Right atrium auricular region (tissue), 2 donors: ENCODE measurements at regions not wholly inside any gene's neighbourhood (a gene's known extent, or its start where the extent isn't known, plus 50 kb on each side); places are given as distances from the start of the nearest gene placed in this dataset.
"Not testable (repeated sequence)": the region's sequence is repeated elsewhere in the genome, so short reads cannot be mapped to it uniquely, and the experiment has no call there.

Source experiments
- DNase-seq: peaks from one replicate; pipeline ENCODE4 v3.0.0-alpha.2; 2019; ENCODE audit warnings: low spot score
- H3K27ac ChIP-seq, 2 donors: fragments of 200-600 bp; sonication (generic); 1 replicate in 1 of 2; 2 replicates in 1 of 2; pipeline ENCODE4 v1.5.1; 2016 to 2019
- H3K27me3 ChIP-seq, 2 donors: fragments of 200-600 bp; sonication (generic); one replicate each; pipeline versions ENCODE4 v1.5.1 to v1.6.0; 2017 to 2019
- H3K36me3 ChIP-seq: fragments of 200-600 bp; sonication (generic); one replicate; pipeline ENCODE4 v1.5.1; 2016
- H3K4me1 ChIP-seq, 2 donors: fragments of 200-600 bp; sonication (generic); one replicate each; pipeline versions ENCODE4 v1.5.1 to v1.6.0; 2017 to 2019
- H3K4me3 ChIP-seq, 2 donors: fragments of 200-600 bp; sonication (generic); 1 replicate in 1 of 2; 2 replicates in 1 of 2; pipeline ENCODE4 v1.5.1; 2017 to 2019; ENCODE audit warnings: mild to moderate bottlenecking in 1 of 2, moderate library complexity in 1 of 2
- H3K9me3 ChIP-seq, 2 donors: fragments of 200-600 bp; sonication (generic); one replicate each; pipeline ENCODE4 v1.5.1; 2019
- TF ChIP-seq, protein P1 (sequence below), 2 donors: fragments of 200-600 bp; sonication (generic); IDR thresholded peaks; one replicate each; pipeline ENCODE4 v1.5.1; 2019; ENCODE audit warnings: antibody characterized with exemption in 2 of 2

DNA sequence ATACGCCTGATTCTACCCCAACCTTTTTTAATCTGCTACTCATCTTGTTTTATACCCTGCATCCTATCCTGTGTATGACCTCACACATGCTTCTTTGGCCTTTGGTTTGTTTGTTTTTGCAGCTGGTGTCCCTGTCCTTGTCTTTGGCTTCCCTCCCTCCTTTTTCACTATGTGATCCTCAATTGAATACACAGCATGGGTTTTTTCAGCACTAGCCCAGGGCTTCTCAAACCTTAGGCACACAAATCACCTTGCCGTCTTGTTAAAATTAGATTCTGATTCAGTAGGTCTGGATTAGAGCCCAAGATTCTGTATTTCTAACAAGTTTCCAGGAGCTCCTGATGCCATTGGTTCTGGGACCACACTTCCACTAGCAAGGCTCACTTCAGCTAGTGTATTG is 321.5 kb upstream of the MAN1A1 start:
- Histone ChIP-seq H3K9me3 (no peaks in the 10 kb centered on the region), H3K27ac (no peak overlapping the region)
- TF ChIP-seq, protein P1, sequence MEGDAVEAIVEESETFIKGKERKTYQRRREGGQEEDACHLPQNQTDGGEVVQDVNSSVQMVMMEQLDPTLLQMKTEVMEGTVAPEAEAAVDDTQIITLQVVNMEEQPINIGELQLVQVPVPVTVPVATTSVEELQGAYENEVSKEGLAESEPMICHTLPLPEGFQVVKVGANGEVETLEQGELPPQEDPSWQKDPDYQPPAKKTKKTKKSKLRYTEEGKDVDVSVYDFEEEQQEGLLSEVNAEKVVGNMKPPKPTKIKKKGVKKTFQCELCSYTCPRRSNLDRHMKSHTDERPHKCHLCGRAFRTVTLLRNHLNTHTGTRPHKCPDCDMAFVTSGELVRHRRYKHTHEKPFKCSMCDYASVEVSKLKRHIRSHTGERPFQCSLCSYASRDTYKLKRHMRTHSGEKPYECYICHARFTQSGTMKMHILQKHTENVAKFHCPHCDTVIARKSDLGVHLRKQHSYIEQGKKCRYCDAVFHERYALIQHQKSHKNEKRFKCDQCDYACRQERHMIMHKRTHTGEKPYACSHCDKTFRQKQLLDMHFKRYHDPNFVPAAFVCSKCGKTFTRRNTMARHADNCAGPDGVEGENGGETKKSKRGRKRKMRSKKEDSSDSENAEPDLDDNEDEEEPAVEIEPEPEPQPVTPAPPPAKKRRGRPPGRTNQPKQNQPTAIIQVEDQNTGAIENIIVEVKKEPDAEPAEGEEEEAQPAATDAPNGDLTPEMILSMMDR (IDR thresholded peaks at IDR 0.05), result no peak

DNA sequence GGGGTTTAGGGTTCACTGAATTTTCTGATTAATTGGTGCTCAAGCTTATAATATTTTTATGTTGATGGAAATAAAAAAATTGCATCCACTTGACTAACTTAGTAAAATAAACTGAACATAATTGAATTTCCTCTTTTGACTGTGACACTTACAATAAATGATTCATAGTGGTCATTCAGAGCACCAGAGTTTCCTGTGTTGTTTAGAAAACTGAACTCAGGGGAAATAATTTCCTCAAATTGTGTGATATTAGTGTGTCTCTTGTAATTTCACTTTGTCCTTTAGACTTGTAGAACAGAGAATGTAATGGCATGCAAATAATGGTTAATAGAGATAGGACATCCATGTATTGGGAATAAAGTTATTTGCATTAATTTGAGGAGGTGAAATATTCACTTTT is 319.7 kb upstream of the MAN1A1 start:
- H3K4me3 ChIP-seq, result no peak overlapping the region
- H3K27me3 ChIP-seq, result no peaks in the 10 kb centered on the region
- H3K36me3 ChIP-seq, result no peaks in the 10 kb centered on the region
- TF ChIP-seq, protein P1 (IDR thresholded peaks at IDR 0.05), result no peak
- H3K4me1 ChIP-seq, result no peaks in the 10 kb centered on the region
- no peaks in the 10 kb centered on the region for H3K9me3 ChIP-seq
- no peak for DNase-seq
- H3K27ac ChIP-seq, result no peak overlapping the region

More for the DNA sequence above, 321.5 kb upstream of the MAN1A1 start:
- DNase-seq, result no peak
- Histone ChIP-seq H3K36me3 (no peaks in the 10 kb centered on the region), H3K27me3 (no peaks in the 10 kb centered on the region), H3K4me3 (no peak overlapping the region), H3K4me1 (no peaks in the 10 kb centered on the region)

DNA sequence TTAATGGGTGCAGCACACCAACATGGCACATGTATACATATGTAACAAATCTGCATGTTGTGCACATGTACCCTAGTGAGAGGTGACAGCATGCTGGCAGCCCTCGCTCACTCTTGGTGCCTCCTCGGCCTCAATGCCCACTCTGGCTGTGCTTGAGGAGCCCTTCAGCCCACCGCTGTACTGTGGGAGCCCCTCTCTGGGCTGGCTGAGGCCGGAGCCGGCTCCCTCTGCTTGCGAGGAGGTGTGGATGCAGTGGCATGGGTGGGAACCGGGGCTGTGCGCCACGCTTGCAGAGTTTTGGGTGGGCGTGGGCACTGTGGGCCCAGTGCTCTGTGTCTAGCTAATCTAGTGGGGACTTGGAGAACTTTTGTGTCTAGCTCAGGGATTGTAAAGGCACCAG is 315.9 kb upstream of the MAN1A1 start:
- DNase-seq, H3K27me3 ChIP-seq, H3K4me1 ChIP-seq, H3K27ac ChIP-seq, H3K4me3 ChIP-seq, H3K36me3 ChIP-seq, H3K9me3 ChIP-seq: not testable (repeated sequence)

DNA sequence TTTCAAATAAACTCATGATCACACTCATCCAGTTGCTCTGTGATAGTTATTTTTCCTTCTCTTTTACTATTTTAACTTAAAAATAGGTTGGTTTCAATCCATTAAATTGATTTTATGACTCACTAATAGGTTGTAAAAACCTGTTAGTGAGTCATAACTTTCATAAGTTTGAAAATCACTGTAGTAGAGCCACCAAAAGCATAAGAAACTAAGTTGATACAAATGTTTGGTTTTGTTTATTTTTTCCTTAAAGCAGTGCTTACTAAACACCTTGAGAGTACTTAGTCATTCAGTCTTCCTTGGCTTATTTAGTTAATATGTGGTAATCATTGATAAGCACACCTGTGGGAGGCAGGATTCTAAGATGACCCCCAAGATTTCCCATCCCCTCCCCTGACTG is 312.1 kb upstream of the MAN1A1 start:
- Histone ChIP-seq H3K9me3 (no peaks in the 10 kb centered on the region), H3K27ac (no peak overlapping the region)
- DNase-seq, result no peak

DNA sequence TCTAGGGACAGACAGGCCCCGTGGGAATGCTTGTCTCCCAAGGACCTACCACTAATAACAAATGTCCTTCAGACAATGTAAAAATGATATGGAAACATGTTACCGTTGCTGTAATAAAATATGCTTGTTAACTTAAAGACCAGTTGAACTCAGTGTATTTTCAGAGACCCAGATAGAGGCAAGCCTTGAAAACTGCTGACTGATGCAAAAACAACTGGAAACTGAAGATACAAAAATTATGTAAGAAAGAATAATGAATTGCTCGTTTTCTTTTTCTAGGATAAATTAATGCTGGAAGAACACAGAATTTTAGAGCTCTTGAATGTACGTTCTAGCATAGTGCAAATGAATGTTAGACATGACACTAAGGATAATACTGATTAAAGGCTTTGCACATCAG is 311.5 kb upstream of the MAN1A1 start:
- Histone ChIP-seq H3K4me1 (no peaks in the 10 kb centered on the region), H3K27me3 (no peaks in the 10 kb centered on the region)

More for the DNA sequence above, 312.1 kb upstream of the MAN1A1 start:
- TF ChIP-seq, protein P1 (IDR thresholded peaks at IDR 0.05), result no peak
- no peaks in the 10 kb centered on the region for H3K27me3 ChIP-seq
- H3K4me3 ChIP-seq, result no peak overlapping the region
- no peaks in the 10 kb centered on the region for H3K4me1 ChIP-seq
- no peaks in the 10 kb centered on the region for H3K36me3 ChIP-seq

DNA sequence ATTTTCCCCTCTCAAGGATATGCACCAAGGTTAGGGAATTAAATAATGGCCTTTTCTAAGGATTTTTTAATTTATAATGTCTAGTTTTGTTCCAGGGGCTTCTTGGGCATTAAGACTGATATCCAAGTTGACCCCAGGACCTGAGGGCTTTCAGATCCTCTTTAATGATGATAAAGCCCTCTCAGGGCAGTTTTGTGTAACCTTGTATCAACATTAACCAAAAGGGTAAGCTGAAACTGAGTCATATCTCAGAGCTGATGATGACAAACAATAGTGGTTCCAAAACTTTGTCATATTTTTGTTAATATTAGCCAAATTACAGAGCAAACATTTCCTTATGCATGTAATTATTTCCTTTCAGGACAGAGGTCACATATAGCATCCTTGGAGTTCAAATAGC is 309.4 kb upstream of the MAN1A1 start:
- H3K27ac ChIP-seq, result no peak overlapping the region
- no peaks in the 10 kb centered on the region for H3K4me1 ChIP-seq
- TF ChIP-seq, protein P1 (IDR thresholded peaks at IDR 0.05), result no peak
- no peak overlapping the region for H3K4me3 ChIP-seq
- DNase-seq, result no peak
- H3K27me3 ChIP-seq, result no peaks in the 10 kb centered on the region
- no peaks in the 10 kb centered on the region for H3K9me3 ChIP-seq
- no peaks in the 10 kb centered on the region for H3K36me3 ChIP-seq

More for the DNA sequence above, 311.5 kb upstream of the MAN1A1 start:
- no peak overlapping the region for H3K27ac ChIP-seq
- DNase-seq, result no peak
- H3K4me3 ChIP-seq, result no peak overlapping the region
- no peaks in the 10 kb centered on the region for H3K9me3 ChIP-seq
- TF ChIP-seq, protein P1 (IDR thresholded peaks at IDR 0.05), result no peak
- no peaks in the 10 kb centered on the region for H3K36me3 ChIP-seq
